Colonic mucosa (tissue), 4 donors: ENCODE measurements at regions not wholly inside any gene's neighbourhood (a gene's known extent, or its start where the extent isn't known, plus 50 kb on each side); places are given as distances from the start of the nearest gene placed in this dataset.

Experiments used
- DNase-seq: peaks from one replicate; pipeline ENCODE4 v3.0.0-alpha.2; 2020
- H3K27ac ChIP-seq: fragments of 200-600 bp; one replicate; pipeline ENCODE4 v1.8.0; 2021
- H3K27me3 ChIP-seq: fragments of 200-600 bp; one replicate; pipeline ENCODE4 v1.8.0; 2021
- H3K36me3 ChIP-seq: fragments of 200-600 bp; one replicate; pipeline ENCODE4 v1.8.0; 2021
- H3K4me1 ChIP-seq: fragments of 200-600 bp; one replicate; pipeline ENCODE4 v1.8.0; 2021; ENCODE audit warnings: mild to moderate bottlenecking
- H3K4me3 ChIP-seq: fragments of 200-600 bp; one replicate; pipeline ENCODE4 v1.8.0; 2021
- H3K9ac ChIP-seq, 2 donors: one replicate each; pipeline ENCODE4 v1.7.0; 2013; ENCODE audit warnings: control low read depth in 2 of 2, low read depth in 2 of 2, low read length in 2 of 2
- H3K9me3 ChIP-seq: fragments of 200-600 bp; one replicate; pipeline ENCODE4 v1.8.0; 2021
- intact Hi-C: fragments of 100-400 bp; cut with DNase I; formaldehyde crosslinking; loops from one replicate; pipeline ENCODE4 v1.14.1; 2022
- TF ChIP-seq, protein P1 (sequence below): fragments of 200-600 bp; IDR thresholded peaks from one replicate; pipeline ENCODE4 v1.8.0; 2022; ENCODE audit warnings: antibody characterized with exemption, mild to moderate bottlenecking
- donor health status: healthy.
- donor health status: DM: no; HTN: no; CAD: no.
- donor health status: DM: no; HTN: no; CAD: no.

GRCh38 chr3:110101361-110101760, 764.0 kb upstream of the DPPA4 start:
- Histone ChIP-seq H3K36me3 (no peaks in the 10 kb centered on the region), H3K9me3 (no peaks in the 10 kb centered on the region), H3K4me3 (no peak overlapping the region), H3K27me3 (no peaks in the 10 kb centered on the region), H3K4me1 (no peaks in the 10 kb centered on the region), H3K27ac (no peak overlapping the region), H3K9ac (no peak overlapping the region)
- TF ChIP-seq, protein P1, sequence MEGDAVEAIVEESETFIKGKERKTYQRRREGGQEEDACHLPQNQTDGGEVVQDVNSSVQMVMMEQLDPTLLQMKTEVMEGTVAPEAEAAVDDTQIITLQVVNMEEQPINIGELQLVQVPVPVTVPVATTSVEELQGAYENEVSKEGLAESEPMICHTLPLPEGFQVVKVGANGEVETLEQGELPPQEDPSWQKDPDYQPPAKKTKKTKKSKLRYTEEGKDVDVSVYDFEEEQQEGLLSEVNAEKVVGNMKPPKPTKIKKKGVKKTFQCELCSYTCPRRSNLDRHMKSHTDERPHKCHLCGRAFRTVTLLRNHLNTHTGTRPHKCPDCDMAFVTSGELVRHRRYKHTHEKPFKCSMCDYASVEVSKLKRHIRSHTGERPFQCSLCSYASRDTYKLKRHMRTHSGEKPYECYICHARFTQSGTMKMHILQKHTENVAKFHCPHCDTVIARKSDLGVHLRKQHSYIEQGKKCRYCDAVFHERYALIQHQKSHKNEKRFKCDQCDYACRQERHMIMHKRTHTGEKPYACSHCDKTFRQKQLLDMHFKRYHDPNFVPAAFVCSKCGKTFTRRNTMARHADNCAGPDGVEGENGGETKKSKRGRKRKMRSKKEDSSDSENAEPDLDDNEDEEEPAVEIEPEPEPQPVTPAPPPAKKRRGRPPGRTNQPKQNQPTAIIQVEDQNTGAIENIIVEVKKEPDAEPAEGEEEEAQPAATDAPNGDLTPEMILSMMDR: no peak
- no peak for DNase-seq
- intact Hi-C loops: no loop called here

GRCh38 chr3:110106805-110107204, 769.5 kb upstream of the DPPA4 start:
- H3K27ac ChIP-seq: no peak overlapping the region
- TF ChIP-seq, protein P1: no peak
- intact Hi-C loops: no loop called here

GRCh38 chr3:110123946-110124345, 786.6 kb upstream of the DPPA4 start:
- no peaks in the 10 kb centered on the region for H3K9me3 ChIP-seq
- no peaks in the 10 kb centered on the region for H3K36me3 ChIP-seq
- no peak overlapping the region for H3K27ac ChIP-seq
- no peak overlapping the region for H3K4me3 ChIP-seq
- H3K9ac ChIP-seq: no peak overlapping the region
- intact Hi-C loops: no loop called here
- no peaks in the 10 kb centered on the region for H3K4me1 ChIP-seq
- TF ChIP-seq, protein P1: no peak
- no peak for DNase-seq
- H3K27me3 ChIP-seq: no peaks in the 10 kb centered on the region

More at GRCh38 chr3:110106805-110107204, 769.5 kb upstream of the DPPA4 start:
- Histone ChIP-seq H3K9ac (no peak overlapping the region), H3K36me3 (no peaks in the 10 kb centered on the region), H3K4me3 (no peak overlapping the region), H3K4me1 (no peaks in the 10 kb centered on the region), H3K9me3 (no peaks in the 10 kb centered on the region), H3K27me3 (no peaks in the 10 kb centered on the region)
- no peak for DNase-seq

DNA sequence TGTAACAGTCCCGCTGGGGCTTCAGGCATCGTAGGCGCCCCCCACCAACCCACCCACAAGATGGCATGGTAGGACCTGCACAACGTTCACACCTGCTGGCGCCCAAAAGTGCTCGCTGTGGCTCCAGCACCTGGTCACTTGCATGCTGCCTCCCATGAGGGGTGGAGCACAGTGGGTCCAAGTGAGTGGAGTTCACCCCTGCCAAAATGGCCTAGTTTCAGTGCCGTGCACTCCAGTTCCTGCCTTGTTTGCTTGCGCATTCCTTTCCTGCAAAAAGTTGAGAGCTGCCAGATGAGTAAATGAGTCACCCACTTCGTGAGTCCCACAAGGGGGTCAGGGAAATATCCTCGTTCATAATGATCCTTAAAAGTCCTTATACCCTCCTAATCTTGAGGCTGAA, 788.7 kb upstream of the DPPA4 start:
- DNase-seq: no peak
- TF ChIP-seq, protein P1: no peak
- no peaks in the 10 kb centered on the region for H3K9me3 ChIP-seq
- no peaks in the 10 kb centered on the region for H3K27me3 ChIP-seq
- H3K27ac ChIP-seq: no peak overlapping the region
- H3K4me3 ChIP-seq: no peak overlapping the region
- H3K9ac ChIP-seq: no peak overlapping the region
- intact Hi-C loops: no loop called here
- H3K4me1 ChIP-seq: no peaks in the 10 kb centered on the region
- H3K36me3 ChIP-seq: no peaks in the 10 kb centered on the region

DNA sequence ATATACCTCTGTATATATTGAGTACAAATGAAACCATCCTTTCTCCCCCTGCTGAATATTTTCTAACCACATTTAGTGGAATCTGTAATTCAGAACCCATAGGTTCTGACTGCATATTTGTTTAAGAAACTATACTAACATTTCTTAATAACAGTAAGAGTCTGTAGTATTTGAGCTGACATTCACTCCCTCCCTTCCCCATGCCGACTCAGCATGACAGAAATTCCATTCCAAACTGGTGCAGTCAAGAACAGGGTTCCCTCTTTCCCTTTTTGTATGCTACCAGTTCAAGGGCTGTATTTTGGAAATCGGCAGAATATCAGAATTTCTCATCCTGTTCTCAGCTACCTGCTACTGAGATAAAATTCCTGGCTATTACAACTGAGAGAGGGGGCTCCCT, 796.6 kb upstream of the DPPA4 start:
- H3K4me1 ChIP-seq: no peaks in the 10 kb centered on the region
- no peaks in the 10 kb centered on the region for H3K27me3 ChIP-seq
- intact Hi-C loops: no loop called here
- no peaks in the 10 kb centered on the region for H3K36me3 ChIP-seq
- no peak overlapping the region for H3K27ac ChIP-seq
- H3K4me3 ChIP-seq: no peak overlapping the region
- H3K9me3 ChIP-seq: no peaks in the 10 kb centered on the region
- DNase-seq: no peak
- no peak overlapping the region for H3K9ac ChIP-seq
- TF ChIP-seq, protein P1: no peak

DNA sequence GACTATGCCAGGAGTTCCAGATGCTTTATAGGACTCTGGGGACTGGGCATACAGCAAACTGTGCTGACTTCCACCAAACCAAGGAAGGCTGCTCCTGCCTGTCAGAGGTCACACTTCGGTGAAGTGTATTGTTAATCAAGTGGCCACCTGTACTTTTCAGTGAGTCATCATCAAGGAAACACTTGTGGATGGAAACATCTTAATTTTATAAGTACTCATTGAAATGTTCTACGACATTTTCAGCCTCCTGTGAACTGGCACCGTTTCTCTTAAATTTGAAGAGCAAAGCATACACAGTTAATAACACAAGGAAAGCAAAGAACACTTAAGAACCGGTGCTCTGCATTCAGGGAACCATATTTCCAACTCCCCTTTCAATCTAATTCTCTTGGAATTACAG, 801.7 kb upstream of the DPPA4 start:
- intact Hi-C loops: no loop called here
- Histone ChIP-seq H3K9me3 (no peaks in the 10 kb centered on the region), H3K27me3 (no peaks in the 10 kb centered on the region), H3K36me3 (no peaks in the 10 kb centered on the region), H3K4me1 (no peaks in the 10 kb centered on the region), H3K9ac (no peak overlapping the region), H3K27ac (no peak overlapping the region), H3K4me3 (no peak overlapping the region)
- TF ChIP-seq, protein P1: no peak
- no peak for DNase-seq
